CD4-positive, alpha-beta T cell treated with Interleukin-12 subunit alpha and Interleukin-12 subunit beta, for 1 hour (primary cell): ENCODE measurements at regions not wholly inside any gene's neighbourhood (a gene's known extent, or its start where the extent isn't known, plus 50 kb on each side); places are given as distances from the start of the nearest gene placed in this dataset.
"Not testable (repeated sequence)": the region's sequence is repeated elsewhere in the genome, so short reads cannot be mapped to it uniquely, and the experiment has no call there.

Source experiments
- DNase-seq: peaks from one replicate; pipeline ENCODE4 v3.0.0-alpha.2; 2020

GRCh38 chr2:131584380-131584779, 56.7 kb downstream of the CCDC74A start:
- DNase-seq = no peak

- no peak for DNase-seq
These were observed 57.3 kb downstream of the CCDC74A start for GRCh38 chr2:131584940-131585339.

GRCh38 chr2:131588152-131588873, 60.6 kb downstream of the CCDC74A start:
- no peak for DNase-seq

GRCh38 chr2:131589126-131589525, 61.4 kb downstream of the CCDC74A start:
- not testable (repeated sequence) for DNase-seq

- DNase-seq = no peak
These were observed 62.7 kb downstream of the CCDC74A start for GRCh38 chr2:131590366-131590765.

- no peak for DNase-seq
These were observed 63.2 kb downstream of the CCDC74A start for GRCh38 chr2:131590896-131591295.

GRCh38 chr2:131596561-131596960, 68.9 kb downstream of the CCDC74A start:
- not testable (repeated sequence) for DNase-seq

GRCh38 chr2:131602444-131602843, 74.8 kb downstream of the CCDC74A start:
- not testable (repeated sequence) for DNase-seq

- not testable (repeated sequence) for DNase-seq
These were observed 77.0 kb downstream of the CCDC74A start for GRCh38 chr2:131604652-131605051.

GRCh38 chr2:131606366-131606765, 78.7 kb downstream of the CCDC74A start:
- not testable (repeated sequence) for DNase-seq

- DNase-seq = not testable (repeated sequence)
These were observed 79.4 kb downstream of the CCDC74A start for GRCh38 chr2:131607056-131607455.

GRCh38 chr2:131614539-131614938, 86.9 kb downstream of the CCDC74A start:
- not testable (repeated sequence) for DNase-seq

GRCh38 chr2:131618320-131618719, 90.6 kb downstream of the CCDC74A start:
- DNase-seq = not testable (repeated sequence)

- not testable (repeated sequence) for DNase-seq
These were observed 95.2 kb downstream of the CCDC74A start for GRCh38 chr2:131622874-131623273.

GRCh38 chr2:131626011-131626410, 98.3 kb downstream of the CCDC74A start:
- not testable (repeated sequence) for DNase-seq

- DNase-seq = not testable (repeated sequence)
These were observed 98.9 kb downstream of the CCDC74A start for GRCh38 chr2:131626565-131626964.

GRCh38 chr2:131627777-131628176, 100.1 kb downstream of the CCDC74A start:
- DNase-seq = not testable (repeated sequence)

GRCh38 chr2:131631648-131632047, 104.0 kb downstream of the CCDC74A start:
- not testable (repeated sequence) for DNase-seq

- not testable (repeated sequence) for DNase-seq
These were observed 105.7 kb downstream of the CCDC74A start for GRCh38 chr2:131633405-131633804.

GRCh38 chr2:131633827-131634695, 106.4 kb downstream of the CCDC74A start:
- not testable (repeated sequence) for DNase-seq

- DNase-seq = no peak
These were observed 107.9 kb downstream of the CCDC74A start for GRCh38 chr2:131635611-131636010.

GRCh38 chr2:131636704-131637308, 109.1 kb downstream of the CCDC74A start:
- DNase-seq = not testable (repeated sequence)

- DNase-seq = not testable (repeated sequence)
These were observed 111.4 kb downstream of the CCDC74A start for GRCh38 chr2:131639001-131639620.
